Osteocyte (in vitro differentiated cells): ENCODE measurements at regions not wholly inside any gene's neighbourhood (a gene's known extent, or its start where the extent isn't known, plus 50 kb on each side); places are given as distances from the start of the nearest gene placed in this dataset.
"Not testable (repeated sequence)": the region's sequence is repeated elsewhere in the genome, so short reads cannot be mapped to it uniquely, and the experiment has no call there.

Experiments
- DNase-seq: peaks from one replicate; pipeline ENCODE4 v3.0.0; 2021; ENCODE audit warnings: mixed read lengths; ENCODE audit not compliant: unreplicated experiment; ENCODE audit errors: extremely low spot score
- H3K27ac Mint-ChIP-seq: one replicate; pipeline ENCODE4 v1.8.0; 2021; ENCODE audit warnings: mild to moderate bottlenecking, mixed read lengths; ENCODE audit not compliant: unreplicated experiment
- H3K27me3 Mint-ChIP-seq: one replicate; pipeline ENCODE4 v1.8.0; 2021; ENCODE audit warnings: mixed read lengths; ENCODE audit not compliant: unreplicated experiment
- H3K36me3 Mint-ChIP-seq: one replicate; pipeline ENCODE4 v1.8.0; 2021; ENCODE audit warnings: mixed read lengths; ENCODE audit not compliant: unreplicated experiment
- H3K4me1 Mint-ChIP-seq: one replicate; pipeline ENCODE4 v1.8.0; 2021; ENCODE audit warnings: mixed read lengths; ENCODE audit not compliant: unreplicated experiment
- H3K4me3 Mint-ChIP-seq: one replicate; pipeline ENCODE4 v1.8.0; 2021; ENCODE audit warnings: mild to moderate bottlenecking, moderate library complexity, mixed read lengths; ENCODE audit not compliant: unreplicated experiment
- H3K9me3 Mint-ChIP-seq: one replicate; pipeline ENCODE4 v1.8.0; 2021; ENCODE audit warnings: mixed read lengths; ENCODE audit not compliant: unreplicated experiment
- CTCF ChIP-seq: fragments of 200-600 bp; sonication (generic); IDR thresholded peaks from 2 replicates; pipeline ENCODE4 v1.5.0; 2021; ENCODE audit warnings: antibody characterized with exemption, mild to moderate bottlenecking, moderate library complexity

DNA sequence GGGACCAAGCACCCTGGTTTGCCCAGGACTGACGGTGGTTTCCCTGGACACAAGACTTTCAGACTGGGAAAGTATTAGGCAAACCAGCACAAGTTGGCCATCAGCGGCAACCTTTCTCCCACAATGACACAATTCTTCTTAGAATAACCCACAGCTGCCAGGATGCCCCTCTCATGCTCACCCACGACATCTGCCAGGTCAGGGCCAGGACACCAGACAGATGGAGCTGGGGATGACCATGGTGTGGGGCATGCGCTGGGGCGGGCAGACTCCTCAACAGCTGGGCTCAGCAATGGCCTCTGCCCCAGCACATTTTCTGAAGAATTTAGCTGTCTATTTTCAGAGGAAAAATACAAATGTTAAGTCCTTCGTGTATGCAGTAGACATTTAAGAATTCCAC is 226.4 kb downstream of the FNDC1 start:
- no peak overlapping the region for H3K4me3 Mint-ChIP-seq
- no peaks in the 10 kb centered on the region for H3K27me3 Mint-ChIP-seq
- no peak for DNase-seq
- H3K36me3 Mint-ChIP-seq = no peaks in the 10 kb centered on the region
- H3K9me3 Mint-ChIP-seq = peaks cover 18% of the 10 kb centered on the region
- H3K4me1 Mint-ChIP-seq = no peaks in the 10 kb centered on the region
- no peak overlapping the region for H3K27ac Mint-ChIP-seq
- TF ChIP-seq CTCF = no peak

DNA sequence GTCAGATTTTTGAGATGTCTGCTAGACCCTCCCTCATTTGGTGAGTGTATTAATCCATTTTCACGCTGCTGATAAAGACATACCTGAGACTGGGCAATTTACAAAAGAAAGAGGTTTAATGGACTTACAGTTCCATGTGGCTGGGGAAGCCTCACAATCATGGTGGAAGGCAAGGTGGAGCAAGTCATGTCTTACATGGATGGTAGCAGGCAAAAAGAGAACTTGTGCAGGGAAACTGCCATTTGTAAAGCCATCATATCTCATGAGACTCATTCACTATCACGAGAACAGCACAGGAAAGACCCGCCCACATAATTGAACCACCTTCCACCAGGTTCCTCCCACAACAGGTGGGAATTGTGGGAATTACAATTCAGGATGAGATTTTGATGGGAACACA is 223.5 kb downstream of the FNDC1 start:
- H3K4me3 Mint-ChIP-seq, H3K36me3 Mint-ChIP-seq, H3K4me1 Mint-ChIP-seq, H3K27me3 Mint-ChIP-seq, H3K27ac Mint-ChIP-seq, DNase-seq: not testable (repeated sequence)
- peaks cover 17% of the 10 kb centered on the region for H3K9me3 Mint-ChIP-seq

GRCh38 chr6:159390381-159390780 is 221.2 kb downstream of the FNDC1 start:
- Mint-ChIP-seq H3K36me3 (no peaks in the 10 kb centered on the region), H3K4me3 (no peak overlapping the region), H3K27ac (no peak overlapping the region), H3K9me3 (peaks cover 15% of the 10 kb centered on the region), H3K27me3 (no peaks in the 10 kb centered on the region), H3K4me1 (no peaks in the 10 kb centered on the region)
- DNase-seq = no peak
- TF ChIP-seq CTCF = no peak

DNA sequence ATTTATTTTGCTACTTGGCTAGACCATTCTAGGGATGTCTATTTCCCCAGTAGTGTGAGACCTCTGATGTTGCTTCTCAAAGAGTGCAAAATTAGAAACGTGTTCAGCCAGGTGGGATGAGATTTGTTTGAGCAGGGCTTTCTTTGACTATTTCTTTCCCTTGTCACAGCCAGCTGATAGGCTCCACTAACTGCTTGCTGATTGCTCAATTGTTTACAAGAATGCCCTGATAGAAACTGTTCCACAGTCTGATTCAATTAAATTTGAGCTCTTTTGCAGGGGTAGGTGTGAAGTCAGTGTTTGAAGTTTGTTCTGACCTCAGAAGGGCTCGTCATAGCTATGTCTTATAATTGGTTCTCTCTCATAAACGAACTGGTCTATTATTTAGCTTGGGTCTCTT is 220.5 kb downstream of the FNDC1 start:
- no peaks in the 10 kb centered on the region for H3K4me1 Mint-ChIP-seq
- H3K4me3 Mint-ChIP-seq = no peak overlapping the region
- peaks cover 11% of the 10 kb centered on the region for H3K9me3 Mint-ChIP-seq
- no peak for DNase-seq
- H3K27me3 Mint-ChIP-seq = no peaks in the 10 kb centered on the region
- TF ChIP-seq CTCF = no peak
- no peaks in the 10 kb centered on the region for H3K36me3 Mint-ChIP-seq
- H3K27ac Mint-ChIP-seq = no peak overlapping the region

- no peaks in the 10 kb centered on the region for H3K36me3 Mint-ChIP-seq
- DNase-seq = no peak
- H3K27me3 Mint-ChIP-seq = no peaks in the 10 kb centered on the region
- no peak overlapping the region for H3K27ac Mint-ChIP-seq
- TF ChIP-seq CTCF = no peak
- peaks cover 7% of the 10 kb centered on the region for H3K9me3 Mint-ChIP-seq
- H3K4me1 Mint-ChIP-seq = no peaks in the 10 kb centered on the region
- no peak overlapping the region for H3K4me3 Mint-ChIP-seq
Observed at GRCh38 chr6:159380114-159380513, 210.9 kb downstream of the FNDC1 start.
